HG03066 (cell line): ENCODE measurements at regions not wholly inside any gene's neighbourhood (a gene's known extent, or its start where the extent isn't known, plus 50 kb on each side); places are given as distances from the start of the nearest gene placed in this dataset.
"Not testable (repeated sequence)": the region's sequence is repeated elsewhere in the genome, so short reads cannot be mapped to it uniquely, and the experiment has no call there.

Experiments used
- ATAC-seq: cut with Tn5 transposase; IDR thresholded peaks from one replicate; pipeline ENCODE4 v1.9.1; 2021; ENCODE audit warnings: low read depth; ENCODE audit not compliant: unreplicated experiment

- no peak for ATAC-seq
These were observed 1036.1 kb downstream of the TMEM121 start for GRCh38 chr14:106562451-106562850.

GRCh38 chr14:106564058-106564643 is 1037.8 kb downstream of the TMEM121 start:
- no peak for ATAC-seq

DNA sequence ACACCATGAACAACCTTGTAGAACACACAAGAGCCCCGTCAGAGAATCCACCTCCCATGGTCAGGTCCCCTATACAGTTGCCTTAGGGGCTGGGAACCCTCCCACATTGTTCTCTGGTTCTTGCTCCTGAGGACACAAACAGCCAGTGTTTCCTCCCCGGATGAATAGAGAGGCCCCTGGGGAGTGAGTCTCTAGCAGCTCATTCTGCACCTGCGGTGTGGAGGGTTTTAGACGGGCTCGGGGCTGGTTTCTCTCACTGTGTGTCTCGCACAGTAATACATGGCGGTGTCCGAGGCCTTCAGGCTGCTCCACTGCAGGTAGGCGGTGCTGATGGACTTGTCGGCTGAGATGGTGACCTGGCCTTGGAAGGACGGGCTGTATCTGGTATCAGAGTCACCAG is 1052.1 kb downstream of the TMEM121 start:
- ATAC-seq = no peak

GRCh38 chr14:106579084-106579483 is 1052.7 kb downstream of the TMEM121 start:
- ATAC-seq = no peak

DNA sequence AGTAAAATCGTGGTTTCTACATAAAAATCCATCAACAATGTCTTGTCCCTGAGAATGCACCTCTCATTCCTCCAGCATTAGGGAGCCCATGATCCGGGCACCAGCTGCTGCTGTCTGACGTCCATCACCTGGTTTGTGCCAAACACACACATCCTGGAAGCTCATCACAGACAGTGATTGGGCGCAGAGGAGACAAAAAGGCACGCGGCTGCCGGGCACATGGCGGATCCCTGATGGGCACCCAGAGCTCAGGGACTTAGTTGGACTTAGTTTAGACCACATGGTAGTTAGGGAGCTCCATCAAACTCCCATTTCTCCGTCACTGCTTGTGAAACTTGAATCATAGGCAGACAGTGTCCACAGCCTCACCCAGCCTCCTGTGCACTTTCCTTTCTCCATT is 1059.3 kb downstream of the TMEM121 start:
- no peak for ATAC-seq

GRCh38 chr14:106586098-106586704 is 1059.8 kb downstream of the TMEM121 start:
- ATAC-seq = no peak

GRCh38 chr14:106591539-106591938 is 1065.2 kb downstream of the TMEM121 start:
- ATAC-seq = not testable (repeated sequence)

DNA sequence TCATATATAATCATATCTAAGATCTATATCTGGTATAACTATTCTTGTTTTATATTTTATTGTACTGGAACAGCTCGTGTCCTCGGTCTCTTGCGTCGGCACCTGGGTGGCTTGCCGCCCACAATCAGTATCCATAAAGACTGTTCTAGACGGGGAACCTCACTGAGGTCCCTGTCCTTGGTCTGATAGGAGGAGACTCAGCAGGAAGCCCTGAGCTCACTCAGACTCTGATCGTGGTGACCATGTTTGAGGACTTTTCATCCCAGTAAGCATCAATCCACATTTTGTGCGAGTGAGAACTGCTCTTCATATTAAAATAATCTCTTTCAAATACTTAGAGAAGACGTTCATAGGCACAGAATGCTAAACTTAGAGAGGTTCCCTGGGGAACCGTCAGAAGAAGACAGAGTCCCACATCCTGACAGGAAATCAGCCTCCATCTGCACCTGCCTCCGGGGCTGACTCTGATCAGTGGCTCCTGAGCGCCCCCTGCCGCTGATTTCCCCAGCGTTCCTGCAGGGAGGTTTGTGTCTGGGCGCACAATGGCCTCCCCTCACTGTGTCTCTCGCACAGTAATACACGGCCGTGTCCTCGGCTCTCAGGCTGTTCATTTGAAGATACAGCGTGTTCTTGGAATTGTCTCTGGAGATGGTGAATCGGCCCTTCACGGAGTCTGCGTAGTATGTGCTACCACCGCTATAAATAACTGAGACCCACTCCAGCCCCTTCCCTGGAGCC is 1065.9 kb downstream of the TMEM121 start:
- not testable (repeated sequence) for ATAC-seq

- no peak for ATAC-seq
These were observed 1072.8 kb downstream of the TMEM121 start for GRCh38 chr14:106599209-106599608.

- no peak for ATAC-seq
These were observed 1079.4 kb downstream of the TMEM121 start for GRCh38 chr14:106605548-106606448.

GRCh38 chr14:106606936-106607335 is 1080.6 kb downstream of the TMEM121 start:
- no peak for ATAC-seq

DNA sequence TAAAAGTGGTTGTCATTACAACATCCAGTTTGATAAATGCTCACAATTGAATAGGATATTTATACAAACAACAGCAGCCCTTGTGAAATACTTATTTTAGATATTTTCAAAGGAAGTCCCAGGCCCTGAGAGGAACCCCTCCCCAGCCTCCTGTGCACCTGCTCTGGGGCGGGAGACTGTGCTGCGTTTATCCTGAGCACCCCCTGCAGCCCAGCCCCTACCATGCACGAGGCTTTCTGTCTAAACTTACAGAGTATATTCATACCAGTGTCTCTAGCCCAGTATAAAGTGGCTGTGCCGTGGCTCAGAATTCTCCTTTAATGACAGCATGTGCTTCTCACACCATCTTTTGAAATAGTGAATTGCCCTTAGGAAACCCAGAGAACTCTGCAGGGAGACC is 1084.3 kb downstream of the TMEM121 start:
- ATAC-seq = no peak

- no peak for ATAC-seq
These were observed 1086.9 kb downstream of the TMEM121 start for GRCh38 chr14:106613256-106613655.

DNA sequence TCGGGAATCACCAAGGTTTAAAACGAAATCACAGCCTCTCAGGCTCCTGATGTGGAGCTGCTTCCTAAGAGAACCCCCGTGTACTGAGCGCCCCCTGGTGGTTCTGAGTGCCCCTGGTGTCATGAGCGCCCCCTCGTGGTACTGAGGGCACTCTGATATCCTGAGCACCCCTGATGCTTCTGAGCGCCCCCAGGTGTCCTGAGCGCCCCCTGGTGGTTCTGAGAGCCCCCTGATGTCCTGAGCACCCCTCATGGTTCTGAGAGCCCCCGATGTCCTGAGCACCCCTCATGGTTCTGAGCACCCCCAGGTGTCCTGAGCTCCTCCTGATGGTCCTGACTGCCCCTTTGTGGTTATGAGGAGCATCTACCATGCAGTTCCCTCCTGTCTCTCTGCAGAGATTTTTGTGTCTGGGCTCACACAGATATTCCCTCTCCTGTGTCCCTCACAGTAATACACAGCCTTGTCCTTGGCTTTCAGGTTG is 1092.1 kb downstream of the TMEM121 start:
- ATAC-seq = not testable (repeated sequence)

GRCh38 chr14:106619606-106620005 is 1093.2 kb downstream of the TMEM121 start:
- ATAC-seq = no peak

DNA sequence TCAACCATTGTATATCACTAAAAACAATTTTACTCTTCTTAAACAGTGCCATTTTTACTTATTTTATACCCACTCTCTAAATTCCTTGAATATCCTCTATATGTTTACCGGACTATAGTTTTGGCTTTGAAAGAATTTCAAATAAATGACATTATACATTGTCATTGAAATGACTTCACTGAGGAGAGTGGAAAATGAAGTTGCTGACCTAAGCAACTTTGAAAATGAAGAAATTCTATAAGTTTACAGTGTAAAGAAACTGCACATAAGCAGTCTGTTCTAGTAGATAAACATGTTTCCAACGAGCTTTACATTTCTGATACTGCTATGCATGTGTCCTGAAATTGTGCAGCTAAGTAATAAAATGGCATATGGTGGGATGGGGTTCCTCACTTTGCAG is 1094.0 kb downstream of the TMEM121 start:
- no peak for ATAC-seq

DNA sequence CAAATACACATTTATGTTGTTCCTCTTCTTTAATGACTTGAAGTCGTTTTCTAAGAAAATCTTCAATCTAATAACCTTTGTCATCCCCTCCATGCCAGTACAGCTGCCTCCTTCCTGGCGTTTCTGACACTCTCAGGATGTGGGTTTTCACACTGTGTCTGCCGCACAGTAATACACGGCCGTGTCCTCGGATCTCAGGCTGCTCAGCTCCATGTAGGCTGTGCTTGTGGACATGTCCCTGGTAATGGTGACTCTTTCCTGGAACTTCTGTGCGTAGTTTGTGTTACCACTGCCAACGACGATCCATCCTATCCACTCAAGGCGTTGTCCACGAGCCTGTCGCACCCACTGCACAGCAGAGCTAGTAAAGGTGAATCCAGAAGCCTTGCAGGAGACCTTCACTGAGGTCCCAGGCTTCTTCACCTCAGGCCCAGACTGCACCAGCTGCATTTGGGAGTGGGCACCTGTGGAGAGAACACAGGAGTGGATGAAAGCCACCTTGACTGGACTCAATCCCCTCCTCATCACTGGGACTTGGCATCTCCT is 1095.9 kb downstream of the TMEM121 start:
- no peak for ATAC-seq

DNA sequence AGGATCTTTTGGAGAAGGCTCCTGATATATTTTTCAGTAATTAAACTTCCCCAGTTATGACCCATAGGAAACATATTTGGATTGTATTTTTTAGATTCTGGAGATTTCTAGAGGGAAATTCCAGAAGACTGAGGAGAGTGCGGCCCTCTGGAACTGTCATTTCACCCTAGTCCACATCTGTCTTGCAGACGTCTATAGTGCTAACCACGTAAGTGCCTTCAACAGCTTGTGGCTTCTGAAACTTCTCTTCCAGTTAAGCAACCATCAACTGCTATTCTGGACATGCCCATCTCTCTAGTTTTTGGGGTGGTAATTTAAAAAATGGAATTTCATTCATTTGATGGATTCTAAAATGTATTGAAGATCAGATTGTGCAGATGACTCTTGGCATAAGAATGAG is 1098.8 kb downstream of the TMEM121 start:
- no peak for ATAC-seq

- ATAC-seq = not testable (repeated sequence)
These were observed 1100.1 kb downstream of the TMEM121 start for GRCh38 chr14:106626469-106626868.

GRCh38 chr14:106626942-106627588 is 1100.7 kb downstream of the TMEM121 start:
- ATAC-seq = not testable (repeated sequence)
